ENCODE measurements at regions not wholly inside any gene's neighbourhood (a gene's known extent, or its start where the extent isn't known, plus 50 kb on each side); places are given as distances from the start of the nearest gene placed in this dataset.

- DNase-seq (no peak), ATAC-seq (ENCODE audit: insufficient read depth, low read depth) (no peak)
- no peak overlapping the region for H2AFZ ChIP-seq (ENCODE audit: low read depth, low read length)
- H4K20me1 ChIP-seq (ENCODE audit: insufficient read depth, low read length) = no peaks in the 10 kb centered on the region
- H3K79me2 ChIP-seq (ENCODE audit: insufficient read depth, low read length) = no peaks in the 10 kb centered on the region
- no peaks in the 10 kb centered on the region for H3K27me3 ChIP-seq (ENCODE audit: insufficient read depth, low read length, poor library complexity)
- H3K9ac ChIP-seq (ENCODE audit: low read depth, low read length) = no peak overlapping the region
- H3K4me1 ChIP-seq (ENCODE audit: insufficient read depth, low read length) = no peaks in the 10 kb centered on the region
- no peak for TF ChIP-seq EZH2 (IDR thresholded peaks at IDR 0.05; ENCODE audit: borderline replicate concordance, low read depth, low read length, severe bottlenecking)
- TF ChIP-seq CTCF (IDR thresholded peaks at IDR 0.05; ENCODE audit: borderline replicate concordance, extremely low read depth, low read length, poor library complexity, severe bottlenecking) = no peak
- no peak overlapping the region for H3K27ac ChIP-seq (ENCODE audit: low read length)
- no peaks in the 10 kb centered on the region for H3K9me3 ChIP-seq (ENCODE audit: insufficient read depth, low read length, severe bottlenecking)
- no peak overlapping the region for H3K4me3 ChIP-seq (ENCODE audit: low read depth in 1 of 2, low read length in 2 of 2)
- no peak overlapping the region for H3K4me2 ChIP-seq (ENCODE audit: insufficient read depth, low read length)
- H3K36me3 ChIP-seq (ENCODE audit: insufficient read depth, low read length) = no peaks in the 10 kb centered on the region
These were observed 151.2 kb downstream of the NAA11 start for GRCh38 chr4:79174490-79175252.

GRCh38 chr4:79173186-79173585 lies 152.7 kb downstream of the NAA11 start:
- no peak for DNase-seq
- Histone ChIP-seq H3K36me3 (ENCODE audit: insufficient read depth, low read length) (no peaks in the 10 kb centered on the region), H3K9ac (ENCODE audit: low read depth, low read length) (no peak overlapping the region), H3K79me2 (ENCODE audit: insufficient read depth, low read length) (no peaks in the 10 kb centered on the region), H3K27ac (ENCODE audit: low read length) (no peak overlapping the region), H3K4me3 (ENCODE audit: low read depth in 1 of 2, low read length in 2 of 2) (no peak overlapping the region), H3K27me3 (ENCODE audit: insufficient read depth, low read length, poor library complexity) (no peaks in the 10 kb centered on the region), H3K4me1 (ENCODE audit: insufficient read depth, low read length) (no peaks in the 10 kb centered on the region), H4K20me1 (ENCODE audit: insufficient read depth, low read length) (no peaks in the 10 kb centered on the region), H3K4me2 (ENCODE audit: insufficient read depth, low read length) (no peak overlapping the region), H2AFZ (ENCODE audit: low read depth, low read length) (no peak overlapping the region), H3K9me3 (ENCODE audit: insufficient read depth, low read length, severe bottlenecking) (no peaks in the 10 kb centered on the region)
- no peak for TF ChIP-seq EZH2 (IDR thresholded peaks at IDR 0.05; ENCODE audit: borderline replicate concordance, low read depth, low read length, severe bottlenecking)
- TF ChIP-seq CTCF (IDR thresholded peaks at IDR 0.05; ENCODE audit: borderline replicate concordance, extremely low read depth, low read length, poor library complexity, severe bottlenecking) = no peak
- peak; percentile 48; the same call in 1 of the 3 replicates for ATAC-seq (ENCODE audit: insufficient read depth, low read depth)

GRCh38 chr4:79170077-79170476 lies 155.8 kb downstream of the NAA11 start:
- no peak overlapping the region for H3K4me2 ChIP-seq (ENCODE audit: insufficient read depth, low read length)
- no peaks in the 10 kb centered on the region for H3K9me3 ChIP-seq (ENCODE audit: insufficient read depth, low read length, severe bottlenecking)
- H3K79me2 ChIP-seq (ENCODE audit: insufficient read depth, low read length) = no peaks in the 10 kb centered on the region
- ATAC-seq (ENCODE audit: insufficient read depth, low read depth) (no peak), DNase-seq (no peak)
- no peaks in the 10 kb centered on the region for H3K36me3 ChIP-seq (ENCODE audit: insufficient read depth, low read length)
- H3K9ac ChIP-seq (ENCODE audit: low read depth, low read length) = no peak overlapping the region
- H3K27ac ChIP-seq (ENCODE audit: low read length) = no peak overlapping the region
- TF ChIP-seq CTCF (IDR thresholded peaks at IDR 0.05; ENCODE audit: borderline replicate concordance, extremely low read depth, low read length, poor library complexity, severe bottlenecking) (no peak), EZH2 (IDR thresholded peaks at IDR 0.05; ENCODE audit: borderline replicate concordance, low read depth, low read length, severe bottlenecking) (no peak)
- no peaks in the 10 kb centered on the region for H3K27me3 ChIP-seq (ENCODE audit: insufficient read depth, low read length, poor library complexity)
- H3K4me3 ChIP-seq (ENCODE audit: low read depth in 1 of 2, low read length in 2 of 2) = no peak overlapping the region
- H2AFZ ChIP-seq (ENCODE audit: low read depth, low read length) = no peak overlapping the region
- no peaks in the 10 kb centered on the region for H4K20me1 ChIP-seq (ENCODE audit: insufficient read depth, low read length)
- no peaks in the 10 kb centered on the region for H3K4me1 ChIP-seq (ENCODE audit: insufficient read depth, low read length)

Data from DND-41 (cell line).